22Rv1 (cell line): ENCODE measurements at regions not wholly inside any gene's neighbourhood (a gene's known extent, or its start where the extent isn't known, plus 50 kb on each side); places are given as distances from the start of the nearest gene placed in this dataset.

Experiments used
- CTCF ChIP-seq: fragments of 450-650 bp; IDR thresholded peaks from 2 replicates; pipeline ENCODE4 v1.5.1; 2017; ENCODE audit warnings: mild to moderate bottlenecking
- ZFX ChIP-seq: fragments of 450-650 bp; IDR thresholded peaks from 2 replicates; pipeline ENCODE4 v1.6.1; 2017; ENCODE audit warnings: antibody characterized with exemption, borderline replicate concordance

GRCh38 chr1:170806961-170807360 is 128.4 kb upstream of the MROH9 start:
- TF ChIP-seq CTCF (no peak), ZFX (no peak)
